GM12873 (cell line): ENCODE measurements at regions not wholly inside any gene's neighbourhood (a gene's known extent, or its start where the extent isn't known, plus 50 kb on each side); places are given as distances from the start of the nearest gene placed in this dataset.

Source experiments
- TF ChIP-seq, protein P1 (sequence below): IDR thresholded peaks from 2 replicates; pipeline ENCODE4 v1.5.1; 2012; ENCODE audit warnings: low read depth, mild to moderate bottlenecking, moderate library complexity, low read length, control low read depth; ENCODE audit not compliant: insufficient read depth; ENCODE audit errors: missing control alignments

DNA sequence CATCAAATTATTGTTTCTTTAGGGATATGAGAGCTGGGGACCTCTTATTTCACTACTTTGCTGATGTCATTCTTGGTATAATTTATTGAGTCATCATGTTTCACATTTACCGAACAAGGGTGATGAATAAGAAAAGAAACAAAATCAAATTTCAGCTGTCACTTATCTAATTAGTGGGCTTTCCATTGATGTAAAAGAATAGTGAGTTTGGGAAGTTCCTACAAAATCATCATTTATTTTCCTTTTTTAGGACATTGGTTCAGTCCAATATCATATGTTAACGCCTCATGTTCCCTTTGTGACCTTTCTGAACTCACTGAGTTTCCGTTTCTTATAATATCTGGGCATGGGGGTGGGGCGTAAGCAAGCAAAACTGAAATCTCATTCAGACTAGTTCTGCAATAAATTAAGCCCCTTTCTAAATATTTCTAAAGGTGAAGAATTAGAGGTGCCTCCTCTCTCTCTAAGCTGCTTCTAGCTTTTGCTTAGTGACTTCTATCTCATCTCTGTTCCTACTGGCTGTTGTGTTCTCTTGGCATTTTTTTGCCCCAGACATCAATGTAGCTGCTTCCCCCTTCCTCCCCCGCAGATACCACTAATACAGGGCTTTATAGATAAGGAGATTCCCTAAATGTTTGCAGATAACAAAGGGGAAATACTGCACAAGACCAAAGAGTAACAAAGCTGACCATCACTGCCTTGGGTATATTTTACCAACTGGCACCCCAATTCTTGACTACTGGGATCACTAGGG lies 238.0 kb upstream of the CTNNB1 start:
- TF ChIP-seq, protein P1, sequence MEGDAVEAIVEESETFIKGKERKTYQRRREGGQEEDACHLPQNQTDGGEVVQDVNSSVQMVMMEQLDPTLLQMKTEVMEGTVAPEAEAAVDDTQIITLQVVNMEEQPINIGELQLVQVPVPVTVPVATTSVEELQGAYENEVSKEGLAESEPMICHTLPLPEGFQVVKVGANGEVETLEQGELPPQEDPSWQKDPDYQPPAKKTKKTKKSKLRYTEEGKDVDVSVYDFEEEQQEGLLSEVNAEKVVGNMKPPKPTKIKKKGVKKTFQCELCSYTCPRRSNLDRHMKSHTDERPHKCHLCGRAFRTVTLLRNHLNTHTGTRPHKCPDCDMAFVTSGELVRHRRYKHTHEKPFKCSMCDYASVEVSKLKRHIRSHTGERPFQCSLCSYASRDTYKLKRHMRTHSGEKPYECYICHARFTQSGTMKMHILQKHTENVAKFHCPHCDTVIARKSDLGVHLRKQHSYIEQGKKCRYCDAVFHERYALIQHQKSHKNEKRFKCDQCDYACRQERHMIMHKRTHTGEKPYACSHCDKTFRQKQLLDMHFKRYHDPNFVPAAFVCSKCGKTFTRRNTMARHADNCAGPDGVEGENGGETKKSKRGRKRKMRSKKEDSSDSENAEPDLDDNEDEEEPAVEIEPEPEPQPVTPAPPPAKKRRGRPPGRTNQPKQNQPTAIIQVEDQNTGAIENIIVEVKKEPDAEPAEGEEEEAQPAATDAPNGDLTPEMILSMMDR: no peak

DNA sequence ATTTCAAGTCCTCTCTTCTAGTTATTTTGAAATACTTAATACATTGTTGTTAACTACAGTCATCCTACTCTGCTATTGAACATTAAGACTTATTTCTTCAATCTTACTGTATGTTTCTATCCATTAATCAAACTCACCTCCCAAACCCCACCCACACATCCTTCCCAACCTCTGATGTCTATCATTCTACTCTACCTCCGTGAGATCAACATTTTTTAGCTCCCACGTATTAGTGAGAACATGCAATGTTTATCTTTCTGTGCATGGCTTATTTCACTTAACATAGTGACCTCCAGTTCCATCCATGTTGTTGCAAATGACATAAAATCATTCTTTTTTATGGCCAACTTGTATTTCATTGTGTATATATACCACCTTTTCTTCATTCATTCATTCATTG lies 236.6 kb upstream of the CTNNB1 start:
- TF ChIP-seq, protein P1: no peak

DNA sequence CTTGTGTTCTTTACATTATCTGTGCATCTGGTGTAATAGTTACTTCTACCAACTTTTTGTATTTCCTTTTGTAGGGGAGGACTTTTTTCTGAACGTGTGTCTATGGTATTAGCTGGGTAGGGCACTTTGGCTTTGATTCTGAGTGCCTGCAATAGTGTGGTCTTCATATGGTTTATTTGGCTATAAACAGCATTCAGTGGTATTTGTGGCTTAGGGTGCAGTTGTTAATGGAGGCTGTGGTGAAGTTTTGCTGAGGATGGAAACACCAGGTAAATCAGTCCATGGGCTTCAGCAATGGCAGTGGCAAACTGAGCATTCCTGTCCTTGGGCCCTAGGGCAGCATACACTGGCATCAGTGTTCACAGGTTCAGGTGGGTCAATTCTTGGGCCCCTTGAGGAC lies 230.6 kb upstream of the CTNNB1 start:
- TF ChIP-seq, protein P1: no peak

DNA sequence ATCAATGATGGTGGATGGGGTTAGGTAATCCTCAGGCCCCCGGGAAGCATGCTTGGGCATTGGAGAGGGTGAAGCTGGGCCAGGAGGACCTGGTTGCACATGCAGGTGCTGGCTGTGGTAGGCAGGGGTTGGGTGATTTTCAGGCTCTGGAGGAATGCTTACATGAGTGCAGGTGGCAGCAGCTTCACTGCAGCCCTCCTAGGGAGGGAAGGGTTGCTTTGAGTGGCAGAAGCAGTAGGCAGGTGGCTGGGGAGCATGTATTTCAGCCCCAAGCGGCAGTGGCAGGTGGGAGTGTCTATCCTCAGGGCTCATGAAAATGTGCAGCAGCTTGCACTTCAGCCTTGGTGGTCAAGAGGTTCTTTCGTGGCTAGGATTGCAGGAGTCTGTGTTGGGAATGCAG lies 230.0 kb upstream of the CTNNB1 start:
- TF ChIP-seq, protein P1: no peak

DNA sequence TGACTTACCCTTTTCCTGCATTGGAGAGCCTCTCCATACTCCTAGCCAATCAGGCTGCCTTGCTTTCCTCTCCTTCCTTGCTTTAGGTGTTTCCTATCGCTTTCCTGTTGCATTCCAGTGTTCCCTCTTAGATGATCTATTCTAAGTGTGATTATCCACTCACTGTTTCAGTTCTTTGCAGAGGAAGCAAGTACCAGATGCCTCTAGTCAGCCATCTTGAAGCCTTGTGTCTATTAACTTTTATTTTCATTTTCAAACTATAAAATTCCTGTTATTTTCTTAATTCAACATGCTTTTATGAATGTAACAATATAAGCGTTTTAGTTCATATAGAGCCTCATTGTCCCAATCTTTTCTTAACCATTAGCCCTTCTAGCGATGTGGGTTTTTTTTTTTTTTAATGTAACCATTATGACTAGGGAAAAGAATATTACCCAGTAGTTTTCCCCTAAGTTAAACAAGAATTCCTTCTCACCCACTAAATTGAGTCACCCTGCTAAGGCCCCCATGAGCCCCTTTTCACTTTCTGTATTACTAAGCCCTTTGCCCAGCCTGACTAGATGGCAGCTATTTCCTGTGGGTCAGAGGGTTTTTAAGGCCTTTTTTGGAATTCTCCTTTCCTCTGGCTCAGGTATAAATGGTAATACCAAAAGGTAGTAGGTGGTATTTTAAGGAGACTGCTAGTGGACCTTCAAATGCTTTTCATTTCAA lies 229.4 kb upstream of the CTNNB1 start:
- TF ChIP-seq, protein P1: no peak

DNA sequence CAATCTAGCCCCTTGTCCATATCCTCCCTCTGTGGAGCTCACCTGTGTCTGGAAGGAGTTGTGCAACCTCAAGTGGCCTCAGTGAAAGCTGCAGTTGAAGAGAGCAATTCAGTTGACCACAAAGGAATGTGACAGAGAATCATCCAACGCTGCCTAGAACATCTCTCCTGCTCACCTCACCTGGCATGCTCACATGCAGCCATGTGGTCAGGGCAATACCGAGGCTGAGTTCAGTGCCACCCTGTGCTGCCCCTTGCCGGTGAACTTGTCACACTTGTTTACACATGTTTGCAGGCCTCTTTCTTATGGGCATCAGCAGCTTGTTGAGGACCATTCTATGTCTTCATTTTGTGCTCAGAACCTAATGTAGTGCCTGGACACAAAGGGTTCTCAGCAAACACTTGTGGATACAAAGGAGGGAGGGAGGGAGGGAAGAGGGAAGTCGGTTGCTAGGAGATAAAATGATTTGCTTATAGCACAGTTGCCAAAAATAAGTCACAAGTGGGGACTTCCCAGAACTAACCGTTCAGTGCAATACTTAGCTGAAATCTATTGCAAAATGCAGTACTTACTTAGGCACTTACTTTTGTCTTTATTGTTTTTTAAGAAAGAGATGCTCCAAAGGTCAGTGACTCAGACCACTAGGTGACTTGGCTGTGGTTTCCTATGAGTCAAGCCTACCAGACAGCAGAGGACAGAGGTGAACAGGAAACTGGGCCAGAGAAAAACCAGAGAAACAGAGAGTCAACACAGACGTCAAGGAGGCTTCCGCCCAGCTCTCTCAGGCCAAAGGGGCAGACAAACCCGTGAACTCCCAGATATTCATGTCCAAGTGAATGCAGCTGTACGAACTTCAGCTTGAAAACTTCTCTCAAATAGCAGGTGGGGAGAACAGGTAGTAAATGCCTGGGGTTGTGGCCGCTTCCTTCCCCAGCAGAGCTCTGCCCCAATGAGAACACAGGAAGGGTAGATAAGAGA lies 227.8 kb upstream of the CTNNB1 start:
- TF ChIP-seq, protein P1: peak; percentile 48
